IPS DF 6.9 (cell line): ENCODE measurements at regions not wholly inside any gene's neighbourhood (a gene's known extent, or its start where the extent isn't known, plus 50 kb on each side); places are given as distances from the start of the nearest gene placed in this dataset.
A peak's percentile ranks its signal among the peaks of the same experiment; 100 is the strongest.

ENCODE experiments used
- DNase-seq: peaks from one replicate; pipeline ENCODE4 v3.0.0-alpha.2; 2013; ENCODE audit warnings: low read depth, low spot score
- H3K27ac ChIP-seq: one replicate; pipeline ENCODE4 v1.5.1; 2013; ENCODE audit warnings: low read length, control low read depth
- H3K27me3 ChIP-seq: 2 replicates; pipeline ENCODE4 v1.6.1; 2013; ENCODE audit warnings: mild to moderate bottlenecking, low read length; ENCODE audit not compliant: control insufficient read depth, insufficient read depth
- H3K36me3 ChIP-seq: 2 replicates; pipeline ENCODE4 v1.6.1; 2013; ENCODE audit warnings: low read length; ENCODE audit not compliant: control insufficient read depth, insufficient read depth
- H3K4me1 ChIP-seq: 2 replicates; pipeline ENCODE4 v1.6.1; 2013; ENCODE audit warnings: low read length; ENCODE audit not compliant: control insufficient read depth, insufficient read depth
- H3K4me3 ChIP-seq: 2 replicates; pipeline ENCODE4 v1.5.1; 2013; ENCODE audit warnings: mild to moderate bottlenecking, low read length
- H3K9me3 ChIP-seq: 2 replicates; pipeline ENCODE4 v1.6.1; 2013; ENCODE audit warnings: low read length, inconsistent platforms; ENCODE audit not compliant: control insufficient read depth, insufficient read depth
- WGBS: extraction: QIAGEN DNeasy Blood & Tissue Kit; methylation state at CpG from one replicate; pipeline ENCODE4 v1.1.7; 2013; ENCODE audit warnings: mixed read lengths, missing lambda C conversion rate; ENCODE audit not compliant: insufficient read length, insufficient coverage; 5-methylcytosine and 5-hydroxymethylcytosine counted together

DNA sequence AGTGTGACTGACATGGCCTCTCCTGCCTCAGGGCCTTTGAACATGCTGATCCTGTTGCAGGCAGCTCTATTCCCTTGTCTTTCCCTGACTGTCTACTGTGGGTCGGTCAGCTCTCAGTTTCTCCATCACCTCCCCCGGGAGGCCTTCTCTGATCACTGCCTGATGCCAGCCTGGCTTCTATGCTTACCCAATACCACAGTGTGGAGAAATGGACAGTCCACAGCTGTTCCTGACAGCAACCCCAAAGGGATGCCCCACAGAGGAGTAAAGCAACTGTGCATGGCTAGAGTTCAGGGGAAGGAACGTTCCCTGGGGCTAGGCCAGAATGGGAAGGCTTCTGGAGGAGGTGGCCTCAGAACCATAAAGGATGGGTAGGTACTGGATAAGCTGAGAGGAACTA, 354.3 kb downstream of the MIAT start:
- WGBS = no CpG with 5 or more reads among the region's 3 CpGs
- no peak for DNase-seq
- Histone ChIP-seq H3K27me3 (no peaks in the 10 kb centered on the region), H3K36me3 (no peaks in the 10 kb centered on the region), H3K4me3 (no peak overlapping the region), H3K9me3 (no peaks in the 10 kb centered on the region), H3K4me1 (no peaks in the 10 kb centered on the region), H3K27ac (no peak overlapping the region)

DNA sequence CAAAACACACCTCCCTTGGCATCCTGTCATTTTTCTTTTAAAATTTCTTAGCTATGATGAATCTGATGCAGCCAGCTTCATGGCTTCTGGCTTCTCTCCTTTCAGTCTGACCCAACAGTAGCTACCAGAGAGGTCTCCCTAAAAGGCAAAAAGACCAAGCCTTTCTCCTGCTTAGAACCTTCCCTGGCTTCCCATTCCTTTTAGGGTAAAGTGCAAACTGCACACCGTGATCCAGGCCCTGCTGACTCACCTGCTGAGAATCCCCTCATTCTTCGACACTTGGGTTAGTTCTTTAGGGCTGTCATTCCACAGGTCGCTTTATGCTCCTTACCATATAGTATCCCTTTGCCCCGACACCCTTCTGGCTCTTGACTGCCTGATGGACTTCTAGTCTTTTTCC, 362.4 kb downstream of the MIAT start:
- H3K4me1 ChIP-seq = no peaks in the 10 kb centered on the region
- no peaks in the 10 kb centered on the region for H3K36me3 ChIP-seq
- no peak overlapping the region for H3K27ac ChIP-seq
- H3K27me3 ChIP-seq = no peaks in the 10 kb centered on the region
- WGBS = no CpG with 5 or more reads among the region's 4 CpGs
- no peak overlapping the region for H3K4me3 ChIP-seq
- no peak for DNase-seq
- H3K9me3 ChIP-seq = no peaks in the 10 kb centered on the region

DNA sequence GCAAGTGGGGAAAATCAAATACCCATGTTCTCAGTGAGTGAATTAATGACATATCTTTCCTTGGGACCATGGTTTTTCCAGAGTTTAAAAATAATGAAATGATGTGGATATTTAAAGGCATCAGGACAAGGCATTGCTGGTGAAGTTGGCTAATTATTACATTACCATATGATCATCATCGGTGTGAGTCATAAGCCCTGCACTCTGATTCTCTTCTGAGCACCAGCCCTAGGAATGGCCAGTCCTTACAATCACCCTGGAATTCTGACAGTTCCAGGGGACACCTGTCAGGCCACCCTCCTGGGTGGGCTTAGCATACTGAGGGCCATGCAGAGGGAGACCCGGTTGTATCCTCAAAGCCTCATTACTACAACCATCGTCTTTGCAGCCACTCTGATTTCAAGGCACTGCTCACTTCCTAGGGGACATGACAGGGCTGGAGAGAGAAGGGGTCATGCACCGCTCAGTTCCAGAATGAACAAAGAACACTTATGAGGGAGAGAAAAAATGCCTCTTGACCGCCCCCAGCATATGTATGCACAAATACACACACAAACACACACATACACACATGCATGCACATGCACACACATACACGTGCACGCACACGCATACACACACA, 365.0 kb downstream of the MIAT start:
- H3K9me3 ChIP-seq = no peaks in the 10 kb centered on the region
- H3K4me3 ChIP-seq = no peak overlapping the region
- no CpG with 5 or more reads among the region's 8 CpGs for WGBS
- H3K27me3 ChIP-seq = no peaks in the 10 kb centered on the region
- H3K4me1 ChIP-seq = no peaks in the 10 kb centered on the region
- no peak overlapping the region for H3K27ac ChIP-seq
- no peaks in the 10 kb centered on the region for H3K36me3 ChIP-seq
- DNase-seq = no peak

DNA sequence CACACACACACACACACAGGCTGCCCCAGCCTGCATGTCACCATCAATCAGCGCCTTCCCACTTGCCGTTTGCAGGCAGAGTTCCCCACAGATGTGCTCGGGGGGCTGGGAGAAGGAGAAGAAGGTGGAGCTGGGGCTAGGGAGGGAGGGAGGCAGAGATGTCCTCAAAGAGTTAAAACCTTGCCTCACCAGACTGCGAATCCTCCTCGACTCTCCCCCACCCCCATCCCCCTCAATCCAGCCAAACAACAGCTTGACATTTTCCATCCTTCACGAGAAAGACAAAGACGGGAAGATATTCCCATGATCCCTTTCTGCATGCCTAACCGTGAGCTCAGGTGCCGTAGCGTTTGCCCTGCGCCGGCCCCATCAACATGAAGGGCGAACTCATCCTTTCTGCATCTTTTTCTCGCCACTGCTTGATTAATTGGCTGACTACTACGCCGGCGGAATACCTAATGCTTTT, 365.5 kb downstream of the MIAT start:
- Histone ChIP-seq H3K4me3 (no peak overlapping the region), H3K36me3 (no peaks in the 10 kb centered on the region), H3K4me1 (no peaks in the 10 kb centered on the region), H3K9me3 (no peaks in the 10 kb centered on the region), H3K27ac (no peak overlapping the region), H3K27me3 (no peaks in the 10 kb centered on the region)
- whole genome bisulfite sequencing = no CpG with 5 or more reads among the region's 17 CpGs
- DNase-seq = no peak

DNA sequence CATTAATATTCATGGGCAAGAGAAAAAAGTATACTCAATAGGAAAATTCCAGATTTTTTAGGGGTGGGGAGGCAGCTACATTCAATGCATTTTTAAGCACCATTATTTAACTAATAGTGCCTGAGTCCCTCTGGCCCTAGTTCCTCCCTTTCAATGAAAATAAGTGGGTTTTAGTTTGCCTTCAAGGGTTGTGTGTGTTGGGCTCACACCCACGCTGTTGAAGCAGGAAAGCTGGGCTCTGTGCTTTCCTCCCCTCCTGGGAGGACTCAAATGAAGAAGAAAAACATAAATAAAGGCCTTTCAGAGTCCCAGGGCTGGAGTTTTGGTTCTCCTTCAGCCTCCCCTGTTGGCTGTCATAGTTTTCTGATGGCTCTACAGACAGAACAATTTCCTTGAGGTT, 366.2 kb downstream of the MIAT start:
- H3K27ac ChIP-seq = no peak overlapping the region
- no CpG with 5 or more reads among the region's 1 CpG for WGBS
- no peaks in the 10 kb centered on the region for H3K4me1 ChIP-seq
- no peaks in the 10 kb centered on the region for H3K9me3 ChIP-seq
- DNase-seq = no peak
- H3K36me3 ChIP-seq = no peaks in the 10 kb centered on the region
- no peaks in the 10 kb centered on the region for H3K27me3 ChIP-seq
- H3K4me3 ChIP-seq = no peak overlapping the region

DNA sequence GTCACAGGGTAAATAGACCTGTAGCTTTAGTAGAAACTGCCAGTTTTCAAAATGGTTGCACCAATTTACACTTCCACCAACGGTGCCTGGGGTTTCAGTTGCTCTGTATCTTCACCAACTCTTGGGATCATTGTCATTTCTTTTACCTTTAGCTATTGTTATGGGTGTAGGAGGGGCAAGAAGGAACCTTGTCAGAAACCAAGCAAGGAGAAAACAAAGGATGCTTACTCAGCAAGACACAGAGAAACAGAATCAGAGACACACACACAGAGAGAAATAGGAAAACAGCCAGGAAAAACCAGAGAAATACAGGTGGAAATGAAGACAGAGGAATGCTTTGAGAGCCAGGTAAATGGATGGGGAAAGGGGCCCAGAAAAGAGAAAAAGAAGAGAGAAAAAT, 367.6 kb downstream of the MIAT start:
- H3K27ac ChIP-seq = no peak overlapping the region
- no CpG with 5 or more reads among the region's 1 CpG for WGBS
- H3K36me3 ChIP-seq = no peaks in the 10 kb centered on the region
- H3K27me3 ChIP-seq = no peaks in the 10 kb centered on the region
- no peak for DNase-seq
- H3K4me3 ChIP-seq = no peak overlapping the region
- H3K4me1 ChIP-seq = no peaks in the 10 kb centered on the region
- H3K9me3 ChIP-seq = no peaks in the 10 kb centered on the region

DNA sequence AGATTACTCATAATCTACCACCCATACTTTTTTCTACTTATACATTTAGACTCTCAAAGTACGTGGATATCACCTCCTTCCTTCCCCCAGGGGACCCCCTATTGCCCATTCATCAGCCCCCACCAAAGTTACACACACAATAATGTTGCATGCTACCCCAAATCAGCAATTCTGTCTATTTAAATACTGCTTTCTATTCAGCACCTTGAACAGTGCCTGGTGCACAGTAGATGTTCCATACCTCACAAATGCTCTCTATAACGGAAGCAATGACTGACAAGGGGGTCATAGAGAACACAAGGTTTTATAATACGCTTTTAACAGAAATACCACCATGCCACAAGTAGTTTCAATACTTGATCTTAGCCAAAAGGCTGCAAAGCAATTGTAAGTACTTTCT, 370.7 kb downstream of the MIAT start:
- H3K27ac ChIP-seq = no peak overlapping the region
- no peaks in the 10 kb centered on the region for H3K4me1 ChIP-seq
- no peak overlapping the region for H3K4me3 ChIP-seq
- no peaks in the 10 kb centered on the region for H3K9me3 ChIP-seq
- H3K27me3 ChIP-seq = no peaks in the 10 kb centered on the region
- H3K36me3 ChIP-seq = no peaks in the 10 kb centered on the region
- no CpG with 5 or more reads among the region's 3 CpGs for WGBS
- no peak for DNase-seq

DNA sequence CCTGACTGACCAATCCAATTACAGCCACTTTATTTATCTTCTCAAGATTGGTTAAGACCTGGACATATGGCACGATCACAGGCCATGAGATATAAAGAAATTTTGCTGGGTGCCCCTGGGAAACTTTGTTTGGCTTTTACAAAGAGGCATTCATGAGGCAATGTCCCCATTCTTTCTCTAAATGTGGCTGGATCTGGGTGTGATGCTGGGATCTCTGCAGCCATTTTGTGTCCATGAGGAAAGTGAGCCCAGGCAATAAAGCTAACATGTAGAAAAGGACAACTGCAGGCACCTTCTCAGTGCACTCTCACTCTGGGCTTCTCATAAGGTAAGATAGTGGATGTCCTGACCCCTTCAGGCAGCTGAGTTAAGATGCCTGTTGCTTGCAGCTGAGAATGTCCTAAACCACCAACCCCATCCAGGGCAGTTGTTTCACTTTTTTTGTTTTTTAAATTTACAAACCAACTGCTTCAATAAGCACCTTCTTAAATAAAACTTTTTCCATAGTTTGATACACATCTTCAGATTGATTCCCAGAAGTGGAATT, 372.3 kb downstream of the MIAT start:
- Histone ChIP-seq H3K4me1 (no peaks in the 10 kb centered on the region), H3K4me3 (no peak overlapping the region), H3K27me3 (no peaks in the 10 kb centered on the region), H3K9me3 (no peaks in the 10 kb centered on the region), H3K36me3 (no peaks in the 10 kb centered on the region), H3K27ac (no peak overlapping the region)
- no CpG with 5 or more reads among the region's 1 CpG for WGBS
- no peak for DNase-seq

DNA sequence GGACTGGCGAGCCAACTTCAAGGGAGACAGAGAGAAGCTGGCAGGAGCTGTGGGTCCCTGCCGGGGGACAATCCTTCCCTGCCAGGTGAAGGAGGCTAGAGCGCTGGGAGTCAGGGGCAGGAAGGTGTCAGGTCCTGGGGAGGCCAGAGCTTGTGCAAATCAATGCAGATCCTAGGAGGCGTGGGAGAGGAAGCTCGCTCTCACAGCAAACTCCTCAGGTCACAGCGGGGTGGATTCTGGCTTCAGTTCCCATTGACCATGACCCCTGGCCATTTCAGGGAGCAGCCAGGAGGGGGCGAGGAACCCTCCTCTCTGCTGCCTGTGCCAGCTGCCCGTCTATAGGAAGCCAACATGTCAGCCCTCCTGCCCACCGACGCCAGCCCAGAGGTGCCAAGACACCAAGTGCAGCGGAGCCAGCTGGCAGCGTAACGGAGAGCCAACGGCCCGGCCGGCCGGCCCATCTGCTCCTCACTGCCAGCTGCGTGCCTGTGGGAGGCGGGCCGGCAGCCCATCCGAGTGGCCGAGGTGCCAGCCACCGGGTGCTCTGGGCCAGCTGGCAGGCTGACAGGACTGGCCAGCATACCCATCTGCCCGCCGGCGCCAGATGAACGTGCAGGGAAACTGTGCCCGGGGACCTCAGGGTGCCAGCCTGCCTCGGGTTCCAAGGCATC, 374.8 kb downstream of the MIAT start:
- no peaks in the 10 kb centered on the region for H3K4me1 ChIP-seq
- no CpG with 5 or more reads among the region's 29 CpGs for WGBS
- no peaks in the 10 kb centered on the region for H3K9me3 ChIP-seq
- no peak overlapping the region for H3K4me3 ChIP-seq
- no peaks in the 10 kb centered on the region for H3K27me3 ChIP-seq
- H3K27ac ChIP-seq = no peak overlapping the region
- DNase-seq = peak; percentile 55
- no peaks in the 10 kb centered on the region for H3K36me3 ChIP-seq

DNA sequence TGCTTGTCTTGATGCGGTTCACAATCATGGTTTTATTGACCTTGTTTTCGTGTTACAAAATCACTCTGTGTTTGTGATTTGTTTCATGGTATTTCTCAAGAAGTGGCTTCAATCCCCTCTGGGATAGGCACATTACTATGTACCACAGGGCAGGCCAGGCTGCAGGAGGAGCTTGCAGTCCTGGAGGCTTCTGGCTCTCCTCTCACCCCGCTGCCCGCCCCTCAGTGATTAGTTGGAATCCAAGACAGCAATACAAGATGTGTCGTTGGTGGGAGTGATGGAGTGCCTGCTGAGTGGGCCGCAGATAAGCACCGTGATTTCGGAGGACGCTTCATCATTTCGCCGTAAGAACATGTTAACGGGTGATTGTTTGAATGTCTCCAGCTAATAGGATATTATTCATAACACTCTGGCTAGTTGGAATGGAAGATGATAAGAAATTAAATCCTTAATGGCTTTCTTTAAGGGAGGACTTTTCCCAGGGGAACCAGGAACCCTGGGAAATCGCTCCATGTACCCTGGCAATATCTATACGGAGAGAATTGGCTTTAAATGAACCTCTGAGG, 384.4 kb downstream of the MIAT start:
- H3K4me1 ChIP-seq = no peaks in the 10 kb centered on the region
- no peaks in the 10 kb centered on the region for H3K27me3 ChIP-seq
- no peak for DNase-seq
- H3K27ac ChIP-seq = no peak overlapping the region
- H3K36me3 ChIP-seq = no peaks in the 10 kb centered on the region
- H3K4me3 ChIP-seq = no peak overlapping the region
- no CpG with 5 or more reads among the region's 14 CpGs for WGBS
- no peaks in the 10 kb centered on the region for H3K9me3 ChIP-seq
